Transverse colon (tissue), 4 donors: ENCODE measurements at regions not wholly inside any gene's neighbourhood (a gene's known extent, or its start where the extent isn't known, plus 50 kb on each side); places are given as distances from the start of the nearest gene placed in this dataset.

ENCODE experiments used
- DNase-seq: peaks from one replicate; pipeline ENCODE4 v3.0.0-alpha.2; 2019
- H3K27ac ChIP-seq, 4 donors: fragments of 200-600 bp; sonication (generic); 2 replicates each; pipeline ENCODE4 v1.5.1; 2016 to 2018; ENCODE audit warnings: inconsistent platforms in 4 of 4
- H3K27me3 ChIP-seq: fragments of 200-600 bp; sonication (generic); 2 replicates; pipeline ENCODE4 v1.5.1; 2017; ENCODE audit warnings: inconsistent platforms
- H3K36me3 ChIP-seq, 4 donors: fragments of 200-600 bp; sonication (generic); 2 replicates each; pipeline ENCODE4 v1.5.1; 2017 to 2019; ENCODE audit warnings: inconsistent platforms in 4 of 4
- H3K4me1 ChIP-seq, 4 donors: fragments of 200-600 bp; sonication (generic); 2 replicates each; pipeline ENCODE4 v1.5.1; 2017 to 2020; ENCODE audit warnings: inconsistent platforms in 4 of 4
- H3K4me3 ChIP-seq, 4 donors: fragments of 200-600 bp; sonication (generic); 1 replicate in 1 of 4; 2 replicates in 3 of 4; pipeline versions ENCODE4 v1.5.1 to v1.6.1; 2017 to 2019; ENCODE audit warnings: inconsistent platforms in 4 of 4
- H3K9me3 ChIP-seq, 2 donors: fragments of 200-600 bp; sonication (generic); 2 replicates each; pipeline ENCODE4 v1.5.1; 2017 to 2019; ENCODE audit warnings: inconsistent platforms in 2 of 2
- CTCF ChIP-seq, 5 experiments: fragments of 200-600 bp in 3 of 5; fragments of 450-650 bp in 2 of 5; sonication (generic) in 3 of 5; IDR thresholded peaks; 1 replicate in 2 of 5; 2 replicates in 3 of 5; pipeline ENCODE4 v1.5.1; 2016 to 2017; ENCODE audit warnings: antibody characterized with exemption in 5 of 5, inconsistent platforms in 3 of 5, mild to moderate bottlenecking in 2 of 5, moderate library complexity in 1 of 5
- EP300 ChIP-seq: sonication (generic); formaldehyde crosslinking; IDR thresholded peaks from one replicate; pipeline ENCODE4 v1.6.1; 2017; ENCODE audit warnings: antibody characterized with exemption, low read depth
- POLR2A ChIP-seq: fragments of 450-650 bp; IDR thresholded peaks from one replicate; pipeline ENCODE4 v1.6.1; 2016; ENCODE audit warnings: antibody characterized with exemption, mild to moderate bottlenecking, moderate library complexity
- POLR2AphosphoS5 ChIP-seq, 3 donors: sonication (generic); formaldehyde crosslinking; IDR thresholded peaks; one replicate each; pipeline ENCODE4 v1.6.1; 2016; ENCODE audit warnings: antibody characterized with exemption in 3 of 3
- WGBS, 2 donors: methylation state at CpG; one replicate each; pipeline ENCODE4 v1.1.5; 2018; ENCODE audit warnings: low coverage in 1 of 2; 5-methylcytosine and 5-hydroxymethylcytosine counted together
- in situ Hi-C, 4 donors: fragments of 200-750 bp; cut with MboI; loops; one replicate each; pipeline versions ENCODE4 v1.15.0 to v1.15.1; 2017; ENCODE audit warnings: low sequenced_read_pairs in 3 of 4, low pct_ligation_motif_present in 1 of 4, low pct_unique_long_range_greater_than_20kb in 1 of 4
- intact Hi-C: fragments of 100-400 bp; cut with DNase I; formaldehyde crosslinking; loops from one replicate; pipeline ENCODE4 v1.15.1; 2023; ENCODE audit warnings: low total_unique reads

GRCh38 chr22:25386538-25386884, 167.1 kb downstream of the CRYBB2 start:
- DNase-seq: no peak
- no peak for TF ChIP-seq POLR2AphosphoS5 (IDR thresholded peaks at IDR 0.05)
- TF ChIP-seq EP300: no peak
- TF ChIP-seq POLR2A: no peak
- no peak for TF ChIP-seq CTCF (IDR thresholded peaks at IDR 0.05)
- Histone ChIP-seq H3K36me3 (no peaks in the 10 kb centered on the region), H3K4me1 (peaks cover 0 to 14% (median 2%) of the 10 kb centered on the region in 4 donors), H3K9me3 (no peaks in the 10 kb centered on the region), H3K27ac (no peak overlapping the region), H3K27me3 (no peaks in the 10 kb centered on the region), H3K4me3 (no peak overlapping the region)
- in situ Hi-C loops (no loop called here), intact Hi-C loops (no loop called here)
- WGBS, 2 donors: 87 to 100% methylated on average over 3 to 9 of the region's 9 CpGs

DNA sequence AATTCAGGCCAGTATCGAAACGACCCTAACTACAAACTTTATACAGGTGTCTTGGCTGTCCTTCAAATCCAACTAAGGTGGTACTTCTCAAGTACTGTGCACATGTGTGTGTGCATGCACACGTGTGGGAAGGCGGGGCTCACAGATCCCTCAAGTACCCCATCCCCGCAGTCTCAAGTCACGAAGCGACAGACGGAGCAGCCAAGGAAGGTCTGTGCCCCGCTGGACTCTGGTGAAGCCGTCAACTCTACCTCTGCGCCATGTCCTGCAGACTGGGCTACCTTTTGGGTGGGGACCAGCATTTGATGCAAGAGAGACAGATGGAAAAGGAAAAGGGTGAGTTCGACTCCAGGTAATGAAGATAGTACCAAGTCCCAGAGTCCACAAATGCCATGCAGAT, 169.0 kb downstream of the CRYBB2 start:
- Histone ChIP-seq H3K4me3 (no peak overlapping the region), H3K9me3 (no peaks in the 10 kb centered on the region), H3K36me3 (no peaks in the 10 kb centered on the region), H3K27me3 (no peaks in the 10 kb centered on the region), H3K4me1 (peaks cover 0 to 18% (median 2%) of the 10 kb centered on the region in 4 donors), H3K27ac (no peak overlapping the region)
- no peak for TF ChIP-seq POLR2AphosphoS5 (IDR thresholded peaks at IDR 0.05)
- TF ChIP-seq CTCF (IDR thresholded peaks at IDR 0.05): no peak
- no peak for TF ChIP-seq POLR2A
- TF ChIP-seq EP300: no peak
- intact Hi-C loops (no loop called here), in situ Hi-C loops (no loop called here)
- 87 to 88% methylated on average over 2 to 12 of the region's 12 CpGs for WGBS, 2 donors
- no peak for DNase-seq

DNA sequence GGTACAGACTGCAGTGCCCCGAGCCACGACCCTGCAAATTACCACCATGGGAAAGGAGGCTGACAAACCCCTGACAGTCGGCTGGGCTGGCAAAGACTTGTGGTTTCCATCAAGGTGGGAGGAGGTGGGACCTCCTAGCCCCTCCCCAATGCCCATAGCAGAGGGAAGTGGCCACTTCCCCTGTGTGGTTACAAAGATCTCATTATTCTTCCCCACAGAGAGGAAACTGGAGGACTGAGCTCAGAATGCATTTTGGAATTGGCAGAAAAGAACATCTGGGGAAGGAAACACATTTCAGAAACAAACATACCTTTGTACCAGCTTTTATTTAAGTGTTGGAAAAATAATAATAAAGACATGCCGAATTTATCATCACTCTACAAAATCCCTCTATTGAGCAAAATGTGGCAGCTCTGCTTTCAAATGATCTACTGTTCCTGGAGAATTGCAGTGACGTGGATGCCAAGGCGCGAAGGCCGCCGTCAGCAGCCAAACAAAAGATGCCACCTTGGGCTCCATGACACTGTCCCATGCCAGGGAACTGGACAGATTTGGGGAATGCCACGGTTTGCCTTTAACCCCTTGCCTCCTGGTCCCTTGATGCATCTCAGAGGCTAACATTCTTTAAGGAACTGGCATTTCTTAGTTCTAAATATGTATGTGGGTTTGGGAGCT, 169.6 kb downstream of the CRYBB2 start:
- in situ Hi-C loops: no loop called here
- no peak for DNase-seq
- WGBS, 2 donors: 71% methylated on average over 10 of the region's 10 CpGs; no CpG with 5 or more reads in 1 of the 2 donors
- peaks cover 0 to 18% (median 2%) of the 10 kb centered on the region in 4 donors for H3K4me1 ChIP-seq
- intact Hi-C loops: no loop called here
- no peak overlapping the region for H3K27ac ChIP-seq
- H3K27me3 ChIP-seq: no peaks in the 10 kb centered on the region
- no peaks in the 10 kb centered on the region for H3K9me3 ChIP-seq
- no peaks in the 10 kb centered on the region for H3K36me3 ChIP-seq
- TF ChIP-seq POLR2A: no peak
- TF ChIP-seq EP300: no peak
- no peak for TF ChIP-seq CTCF (IDR thresholded peaks at IDR 0.05)
- TF ChIP-seq POLR2AphosphoS5 (IDR thresholded peaks at IDR 0.05): no peak
- no peak overlapping the region for H3K4me3 ChIP-seq

DNA sequence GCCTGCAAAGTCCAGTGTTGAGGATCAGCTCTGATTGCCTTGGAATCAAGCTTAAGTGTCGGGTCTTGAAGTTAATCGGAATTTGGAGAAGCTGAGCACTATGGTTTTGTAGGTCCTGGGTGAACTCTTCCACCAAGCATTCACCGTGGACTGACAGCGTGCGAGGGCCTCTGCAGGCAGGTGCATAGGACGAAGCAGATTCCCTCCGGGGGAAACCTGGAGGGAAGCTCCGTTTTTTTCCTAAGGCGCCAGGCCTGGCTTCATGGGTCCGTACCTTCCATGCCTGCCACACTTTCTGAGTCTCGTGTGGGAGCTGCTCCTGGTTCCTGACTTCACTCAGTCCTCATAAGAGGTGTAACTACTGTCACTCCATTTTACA, 170.1 kb downstream of the CRYBB2 start:
- Histone ChIP-seq H3K9me3 (no peaks in the 10 kb centered on the region), H3K4me3 (no peak overlapping the region), H3K36me3 (no peaks in the 10 kb centered on the region), H3K27ac (no peak overlapping the region), H3K4me1 (peaks cover 0 to 18% (median 2%) of the 10 kb centered on the region in 4 donors), H3K27me3 (no peaks in the 10 kb centered on the region)
- intact Hi-C loops (no loop called here), in situ Hi-C loops (no loop called here)
- 90% methylated on average over 11 of the region's 11 CpGs; no CpG with 5 or more reads in 1 of the 2 donors for WGBS, 2 donors
- TF ChIP-seq EP300 (no peak), POLR2A (no peak), POLR2AphosphoS5 (IDR thresholded peaks at IDR 0.05) (no peak), CTCF (IDR thresholded peaks at IDR 0.05) (no peak)
- DNase-seq: no peak
